NCI-H82 treated with DMSO at 0.1 percent for 48 hours (cell line): ENCODE measurements at regions not wholly inside any gene's neighbourhood (a gene's known extent, or its start where the extent isn't known, plus 50 kb on each side); places are given as distances from the start of the nearest gene placed in this dataset.
"Not testable (repeated sequence)": the region's sequence is repeated elsewhere in the genome, so short reads cannot be mapped to it uniquely, and the experiment has no call there.

Experiments
- DNase-seq: peaks from one replicate; lab custom pipeline; 2025; ENCODE audit not compliant: unreplicated experiment; lab: John Stamatoyannopoulos, UW

- DNase-seq, result no peak
These were observed 52.2 kb upstream of the FAT1 start for GRCh38 chr4:186775902-186776301.

- DNase-seq, result no peak
These were observed 54.5 kb upstream of the FAT1 start for GRCh38 chr4:186778134-186778533.

- no peak for DNase-seq
These were observed 56.8 kb upstream of the FAT1 start for GRCh38 chr4:186780291-186781031.

GRCh38 chr4:186781032-186781917 is 57.6 kb upstream of the FAT1 start:
- no peak for DNase-seq

GRCh38 chr4:186782302-186782701 is 58.6 kb upstream of the FAT1 start:
- no peak for DNase-seq

GRCh38 chr4:186787536-186787935 is 63.9 kb upstream of the FAT1 start:
- DNase-seq, result no peak

- DNase-seq, result no peak
These were observed 66.0 kb upstream of the FAT1 start for GRCh38 chr4:186789651-186790050.

- no peak for DNase-seq
These were observed 67.0 kb upstream of the FAT1 start for GRCh38 chr4:186790630-186791029.

GRCh38 chr4:186792728-186793366 is 69.2 kb upstream of the FAT1 start:
- no peak for DNase-seq

GRCh38 chr4:186798951-186799659 is 75.4 kb upstream of the FAT1 start:
- DNase-seq, result no peak

- DNase-seq, result no peak
These were observed 81.6 kb upstream of the FAT1 start for GRCh38 chr4:186805020-186805820.

GRCh38 chr4:186805917-186806316 is 82.3 kb upstream of the FAT1 start:
- DNase-seq, result not testable (repeated sequence)

- no peak for DNase-seq
These were observed 83.2 kb upstream of the FAT1 start for GRCh38 chr4:186806679-186807421.

GRCh38 chr4:186807808-186808629 is 84.4 kb upstream of the FAT1 start:
- DNase-seq, result no peak

- no peak for DNase-seq
These were observed 85.0 kb upstream of the FAT1 start for GRCh38 chr4:186808630-186809018.

GRCh38 chr4:186809070-186809469 is 85.4 kb upstream of the FAT1 start:
- DNase-seq, result no peak

GRCh38 chr4:186810613-186811150 is 87.0 kb upstream of the FAT1 start:
- no peak for DNase-seq

- DNase-seq, result no peak
These were observed 88.9 kb upstream of the FAT1 start for GRCh38 chr4:186812592-186812991.
